ENCODE measurements at regions not wholly inside any gene's neighbourhood (a gene's known extent, or its start where the extent isn't known, plus 50 kb on each side); places are given as distances from the start of the nearest gene placed in this dataset.

DNA sequence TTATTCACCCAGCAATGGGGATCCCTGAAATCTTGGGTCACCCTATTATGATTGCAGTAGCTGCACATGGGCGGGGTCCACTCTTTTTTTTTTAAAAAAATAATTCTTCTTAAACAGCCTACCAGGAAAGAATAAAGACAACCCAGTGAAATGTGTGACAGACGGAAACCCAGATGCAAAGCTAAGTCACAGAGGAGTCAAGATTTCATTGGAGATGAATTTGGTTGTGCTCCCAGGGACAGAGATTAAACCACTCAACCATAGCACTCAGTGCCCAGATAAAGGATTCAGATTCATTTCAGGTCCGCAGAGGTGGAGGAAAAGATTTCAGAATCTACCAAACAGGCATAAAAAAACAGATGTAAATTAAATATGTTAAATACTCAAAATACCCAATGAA lies 583.5 kb upstream of the ZP4 start:
- H3K36me3 ChIP-seq (ENCODE audit: insufficient read depth, low read length): no peaks in the 10 kb centered on the region
- H3K4me3 ChIP-seq (ENCODE audit: low read length): no peak overlapping the region
- no peaks in the 10 kb centered on the region for H4K20me1 ChIP-seq (ENCODE audit: insufficient read depth)
- no peak overlapping the region for H3K9ac ChIP-seq (ENCODE audit: low read length)
- H3K27me3 ChIP-seq (ENCODE audit: insufficient read depth, low read depth, low read length): no peaks in the 10 kb centered on the region
- H3K9me2 ChIP-seq (ENCODE audit: insufficient read depth, low read length): no peaks in the 10 kb centered on the region
- no peaks in the 10 kb centered on the region for H3F3A ChIP-seq (ENCODE audit: insufficient read depth, low read length, poor library complexity, severe bottlenecking)
- H3K79me2 ChIP-seq (replicated peaks; ENCODE audit: insufficient read depth, low read length): no peaks in the 10 kb centered on the region
- no peak overlapping the region for H2AFZ ChIP-seq (ENCODE audit: low read depth, low read length)
- TF ChIP-seq POLR2AphosphoS5 (IDR thresholded peaks at IDR 0.05): no peak
- H3K4me2 ChIP-seq (ENCODE audit: low read length): no peak overlapping the region
- no peak overlapping the region for H3K27ac ChIP-seq (ENCODE audit: low read length)
- H3K9me3 ChIP-seq (ENCODE audit: low read length): no peaks in the 10 kb centered on the region

DNA sequence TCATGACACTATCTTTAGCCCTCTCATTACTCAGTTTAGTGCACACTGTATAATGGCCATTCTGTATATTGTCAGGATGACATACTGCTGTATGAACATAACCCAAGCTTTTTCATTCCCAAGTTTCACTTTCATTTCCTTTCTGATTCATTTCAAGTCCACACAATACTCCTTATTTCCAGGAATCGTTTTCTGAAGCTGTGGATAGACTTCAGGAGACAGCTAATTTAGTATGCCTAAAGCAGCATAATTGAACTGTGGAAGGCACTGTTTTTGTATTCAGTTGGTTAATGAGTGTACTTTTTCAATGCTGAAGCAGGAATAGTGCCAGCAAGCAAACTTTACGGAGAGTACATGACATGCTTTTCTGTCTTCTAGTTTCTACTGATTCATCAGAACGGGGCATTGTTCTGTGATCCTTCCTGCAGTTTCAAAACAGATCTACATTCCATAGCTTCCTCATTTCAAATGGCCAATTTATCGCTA lies 578.5 kb upstream of the ZP4 start:
- Histone ChIP-seq H3K4me2 (ENCODE audit: low read length) (no peak overlapping the region), H3K9me2 (ENCODE audit: insufficient read depth, low read length) (no peaks in the 10 kb centered on the region), H3K27ac (ENCODE audit: low read length) (no peak overlapping the region), H2AFZ (ENCODE audit: low read depth, low read length) (no peak overlapping the region), H3K27me3 (ENCODE audit: insufficient read depth, low read depth, low read length) (no peaks in the 10 kb centered on the region), H3K4me3 (ENCODE audit: low read length) (no peak overlapping the region), H4K20me1 (ENCODE audit: insufficient read depth) (no peaks in the 10 kb centered on the region), H3K79me2 (replicated peaks; ENCODE audit: insufficient read depth, low read length) (no peaks in the 10 kb centered on the region), H3K9ac (ENCODE audit: low read length) (no peak overlapping the region), H3K36me3 (ENCODE audit: insufficient read depth, low read length) (no peaks in the 10 kb centered on the region), H3K9me3 (ENCODE audit: low read length) (no peaks in the 10 kb centered on the region), H3F3A (ENCODE audit: insufficient read depth, low read length, poor library complexity, severe bottlenecking) (no peaks in the 10 kb centered on the region)
- TF ChIP-seq, protein P1, sequence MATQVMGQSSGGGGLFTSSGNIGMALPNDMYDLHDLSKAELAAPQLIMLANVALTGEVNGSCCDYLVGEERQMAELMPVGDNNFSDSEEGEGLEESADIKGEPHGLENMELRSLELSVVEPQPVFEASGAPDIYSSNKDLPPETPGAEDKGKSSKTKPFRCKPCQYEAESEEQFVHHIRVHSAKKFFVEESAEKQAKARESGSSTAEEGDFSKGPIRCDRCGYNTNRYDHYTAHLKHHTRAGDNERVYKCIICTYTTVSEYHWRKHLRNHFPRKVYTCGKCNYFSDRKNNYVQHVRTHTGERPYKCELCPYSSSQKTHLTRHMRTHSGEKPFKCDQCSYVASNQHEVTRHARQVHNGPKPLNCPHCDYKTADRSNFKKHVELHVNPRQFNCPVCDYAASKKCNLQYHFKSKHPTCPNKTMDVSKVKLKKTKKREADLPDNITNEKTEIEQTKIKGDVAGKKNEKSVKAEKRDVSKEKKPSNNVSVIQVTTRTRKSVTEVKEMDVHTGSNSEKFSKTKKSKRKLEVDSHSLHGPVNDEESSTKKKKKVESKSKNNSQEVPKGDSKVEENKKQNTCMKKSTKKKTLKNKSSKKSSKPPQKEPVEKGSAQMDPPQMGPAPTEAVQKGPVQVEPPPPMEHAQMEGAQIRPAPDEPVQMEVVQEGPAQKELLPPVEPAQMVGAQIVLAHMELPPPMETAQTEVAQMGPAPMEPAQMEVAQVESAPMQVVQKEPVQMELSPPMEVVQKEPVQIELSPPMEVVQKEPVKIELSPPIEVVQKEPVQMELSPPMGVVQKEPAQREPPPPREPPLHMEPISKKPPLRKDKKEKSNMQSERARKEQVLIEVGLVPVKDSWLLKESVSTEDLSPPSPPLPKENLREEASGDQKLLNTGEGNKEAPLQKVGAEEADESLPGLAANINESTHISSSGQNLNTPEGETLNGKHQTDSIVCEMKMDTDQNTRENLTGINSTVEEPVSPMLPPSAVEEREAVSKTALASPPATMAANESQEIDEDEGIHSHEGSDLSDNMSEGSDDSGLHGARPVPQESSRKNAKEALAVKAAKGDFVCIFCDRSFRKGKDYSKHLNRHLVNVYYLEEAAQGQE (IDR thresholded peaks at IDR 0.05; ENCODE audit: borderline replicate concordance): no peak
- TF ChIP-seq, protein P2, sequence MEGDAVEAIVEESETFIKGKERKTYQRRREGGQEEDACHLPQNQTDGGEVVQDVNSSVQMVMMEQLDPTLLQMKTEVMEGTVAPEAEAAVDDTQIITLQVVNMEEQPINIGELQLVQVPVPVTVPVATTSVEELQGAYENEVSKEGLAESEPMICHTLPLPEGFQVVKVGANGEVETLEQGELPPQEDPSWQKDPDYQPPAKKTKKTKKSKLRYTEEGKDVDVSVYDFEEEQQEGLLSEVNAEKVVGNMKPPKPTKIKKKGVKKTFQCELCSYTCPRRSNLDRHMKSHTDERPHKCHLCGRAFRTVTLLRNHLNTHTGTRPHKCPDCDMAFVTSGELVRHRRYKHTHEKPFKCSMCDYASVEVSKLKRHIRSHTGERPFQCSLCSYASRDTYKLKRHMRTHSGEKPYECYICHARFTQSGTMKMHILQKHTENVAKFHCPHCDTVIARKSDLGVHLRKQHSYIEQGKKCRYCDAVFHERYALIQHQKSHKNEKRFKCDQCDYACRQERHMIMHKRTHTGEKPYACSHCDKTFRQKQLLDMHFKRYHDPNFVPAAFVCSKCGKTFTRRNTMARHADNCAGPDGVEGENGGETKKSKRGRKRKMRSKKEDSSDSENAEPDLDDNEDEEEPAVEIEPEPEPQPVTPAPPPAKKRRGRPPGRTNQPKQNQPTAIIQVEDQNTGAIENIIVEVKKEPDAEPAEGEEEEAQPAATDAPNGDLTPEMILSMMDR (IDR thresholded peaks at IDR 0.05; ENCODE audit: poor library complexity, severe bottlenecking): no peak
- no peak for TF ChIP-seq MXI1 (conservative IDR thresholded peaks at IDR 0.05; ENCODE audit: poor library complexity, severe bottlenecking)
- TF ChIP-seq RAD21 (conservative IDR thresholded peaks at IDR 0.05): no peak
- TF ChIP-seq SMC3 (conservative IDR thresholded peaks at IDR 0.05; ENCODE audit: poor library complexity): no peak
- TF ChIP-seq TAF1 (IDR thresholded peaks at IDR 0.05; ENCODE audit: low read depth): no peak
- TF ChIP-seq EP300 (conservative IDR thresholded peaks at IDR 0.05; ENCODE audit: poor library complexity, severe bottlenecking): no peak
- TF ChIP-seq POLR2AphosphoS5 (IDR thresholded peaks at IDR 0.05): no peak
- no peak for TF ChIP-seq EZH2 (IDR thresholded peaks at IDR 0.05; ENCODE audit: borderline replicate concordance, insufficient read depth, low read length, poor library complexity, severe bottlenecking)

DNA sequence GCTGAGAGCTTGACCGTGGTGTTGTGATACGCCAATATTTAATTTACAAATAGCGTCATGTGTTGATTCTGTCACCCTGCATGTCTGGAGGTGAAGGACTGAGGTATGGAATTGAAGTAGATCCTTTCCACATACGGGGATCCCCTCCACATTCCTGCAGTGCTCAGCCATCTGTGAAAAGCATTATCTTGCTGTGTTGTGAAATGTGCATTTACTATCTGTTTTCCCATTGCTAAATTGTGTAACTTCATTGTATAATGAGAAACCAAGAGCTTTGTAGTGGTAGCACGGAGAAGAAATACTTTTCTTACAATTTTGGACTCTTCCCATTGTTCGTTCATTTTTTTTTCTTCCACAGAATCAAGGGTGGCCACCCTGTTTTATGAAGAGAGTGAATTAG lies 577.3 kb upstream of the ZP4 start:
- Histone ChIP-seq H3K4me3 (ENCODE audit: low read length) (no peak overlapping the region), H3K27me3 (ENCODE audit: insufficient read depth, low read depth, low read length) (no peaks in the 10 kb centered on the region), H3K79me2 (replicated peaks; ENCODE audit: insufficient read depth, low read length) (no peaks in the 10 kb centered on the region), H3K9me3 (ENCODE audit: low read length) (no peaks in the 10 kb centered on the region), H3K9ac (ENCODE audit: low read length) (no peak overlapping the region), H4K20me1 (ENCODE audit: insufficient read depth) (no peaks in the 10 kb centered on the region), H3K36me3 (ENCODE audit: insufficient read depth, low read length) (no peaks in the 10 kb centered on the region), H3K9me2 (ENCODE audit: insufficient read depth, low read length) (no peaks in the 10 kb centered on the region), H2AFZ (ENCODE audit: low read depth, low read length) (no peak overlapping the region), H3K4me2 (ENCODE audit: low read length) (no peak overlapping the region), H3F3A (ENCODE audit: insufficient read depth, low read length, poor library complexity, severe bottlenecking) (no peaks in the 10 kb centered on the region), H3K27ac (ENCODE audit: low read length) (no peak overlapping the region)
- TF ChIP-seq POLR2AphosphoS5 (IDR thresholded peaks at IDR 0.05): no peak
- no peak for TF ChIP-seq MXI1 (conservative IDR thresholded peaks at IDR 0.05; ENCODE audit: poor library complexity, severe bottlenecking)
- no peak for TF ChIP-seq RAD21 (conservative IDR thresholded peaks at IDR 0.05)
- no peak for TF ChIP-seq SMC3 (conservative IDR thresholded peaks at IDR 0.05; ENCODE audit: poor library complexity)
- TF ChIP-seq, protein P1 (IDR thresholded peaks at IDR 0.05; ENCODE audit: borderline replicate concordance): no peak
- TF ChIP-seq, protein P2 (IDR thresholded peaks at IDR 0.05; ENCODE audit: poor library complexity, severe bottlenecking): no peak
- TF ChIP-seq EZH2 (IDR thresholded peaks at IDR 0.05; ENCODE audit: borderline replicate concordance, insufficient read depth, low read length, poor library complexity, severe bottlenecking): no peak
- TF ChIP-seq EP300 (conservative IDR thresholded peaks at IDR 0.05; ENCODE audit: poor library complexity, severe bottlenecking): no peak
- no peak for TF ChIP-seq TAF1 (IDR thresholded peaks at IDR 0.05; ENCODE audit: low read depth)

Measured in neural cell (in vitro differentiated cells).